Liver (tissue), 3 donors: ENCODE measurements at regions not wholly inside any gene's neighbourhood (a gene's known extent, or its start where the extent isn't known, plus 50 kb on each side); places are given as distances from the start of the nearest gene placed in this dataset.

Experiments used
- SP1 ChIP-seq: IDR thresholded peaks from 2 replicates; pipeline ENCODE4 v1.6.1; 2018; ENCODE audit warnings: antibody characterized with exemption, mild to moderate bottlenecking
- TF ChIP-seq, protein P1 (sequence below): fragments of 150-350 bp; IDR thresholded peaks from 2 replicates; pipeline ENCODE4 v1.5.1; 2017; ENCODE audit warnings: improper control_type of control experiment, low read depth, low read length; ENCODE audit not compliant: missing input control
- TF ChIP-seq, protein P2 (sequence below): IDR thresholded peaks from 2 replicates; pipeline ENCODE4 v1.6.1; 2016; ENCODE audit warnings: antibody characterized with exemption, mild to moderate bottlenecking
- donor health status: healthy.
- donor health status: healthy.

DNA sequence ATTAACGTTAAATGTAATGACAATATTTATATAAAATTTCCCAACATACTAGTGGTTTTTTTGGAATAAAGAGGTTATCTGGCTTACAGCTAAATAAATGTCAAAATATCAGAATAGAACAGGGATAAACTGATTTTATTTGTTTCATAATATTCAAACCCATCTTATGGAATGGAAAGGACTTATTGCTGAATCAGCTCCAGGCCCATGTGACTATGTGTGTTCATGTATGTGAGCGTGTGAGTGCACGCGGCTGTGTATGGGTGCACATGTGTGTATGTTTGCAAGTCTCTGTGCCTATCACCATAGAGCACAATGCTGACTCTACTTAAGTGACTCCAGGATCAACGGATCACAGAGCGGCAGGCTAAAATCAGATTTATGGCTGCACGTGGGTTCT lies 392.3 kb upstream of the GRM7 start:
- TF ChIP-seq, protein P1, sequence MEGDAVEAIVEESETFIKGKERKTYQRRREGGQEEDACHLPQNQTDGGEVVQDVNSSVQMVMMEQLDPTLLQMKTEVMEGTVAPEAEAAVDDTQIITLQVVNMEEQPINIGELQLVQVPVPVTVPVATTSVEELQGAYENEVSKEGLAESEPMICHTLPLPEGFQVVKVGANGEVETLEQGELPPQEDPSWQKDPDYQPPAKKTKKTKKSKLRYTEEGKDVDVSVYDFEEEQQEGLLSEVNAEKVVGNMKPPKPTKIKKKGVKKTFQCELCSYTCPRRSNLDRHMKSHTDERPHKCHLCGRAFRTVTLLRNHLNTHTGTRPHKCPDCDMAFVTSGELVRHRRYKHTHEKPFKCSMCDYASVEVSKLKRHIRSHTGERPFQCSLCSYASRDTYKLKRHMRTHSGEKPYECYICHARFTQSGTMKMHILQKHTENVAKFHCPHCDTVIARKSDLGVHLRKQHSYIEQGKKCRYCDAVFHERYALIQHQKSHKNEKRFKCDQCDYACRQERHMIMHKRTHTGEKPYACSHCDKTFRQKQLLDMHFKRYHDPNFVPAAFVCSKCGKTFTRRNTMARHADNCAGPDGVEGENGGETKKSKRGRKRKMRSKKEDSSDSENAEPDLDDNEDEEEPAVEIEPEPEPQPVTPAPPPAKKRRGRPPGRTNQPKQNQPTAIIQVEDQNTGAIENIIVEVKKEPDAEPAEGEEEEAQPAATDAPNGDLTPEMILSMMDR: no peak
- TF ChIP-seq SP1: no peak
- TF ChIP-seq, protein P2, sequence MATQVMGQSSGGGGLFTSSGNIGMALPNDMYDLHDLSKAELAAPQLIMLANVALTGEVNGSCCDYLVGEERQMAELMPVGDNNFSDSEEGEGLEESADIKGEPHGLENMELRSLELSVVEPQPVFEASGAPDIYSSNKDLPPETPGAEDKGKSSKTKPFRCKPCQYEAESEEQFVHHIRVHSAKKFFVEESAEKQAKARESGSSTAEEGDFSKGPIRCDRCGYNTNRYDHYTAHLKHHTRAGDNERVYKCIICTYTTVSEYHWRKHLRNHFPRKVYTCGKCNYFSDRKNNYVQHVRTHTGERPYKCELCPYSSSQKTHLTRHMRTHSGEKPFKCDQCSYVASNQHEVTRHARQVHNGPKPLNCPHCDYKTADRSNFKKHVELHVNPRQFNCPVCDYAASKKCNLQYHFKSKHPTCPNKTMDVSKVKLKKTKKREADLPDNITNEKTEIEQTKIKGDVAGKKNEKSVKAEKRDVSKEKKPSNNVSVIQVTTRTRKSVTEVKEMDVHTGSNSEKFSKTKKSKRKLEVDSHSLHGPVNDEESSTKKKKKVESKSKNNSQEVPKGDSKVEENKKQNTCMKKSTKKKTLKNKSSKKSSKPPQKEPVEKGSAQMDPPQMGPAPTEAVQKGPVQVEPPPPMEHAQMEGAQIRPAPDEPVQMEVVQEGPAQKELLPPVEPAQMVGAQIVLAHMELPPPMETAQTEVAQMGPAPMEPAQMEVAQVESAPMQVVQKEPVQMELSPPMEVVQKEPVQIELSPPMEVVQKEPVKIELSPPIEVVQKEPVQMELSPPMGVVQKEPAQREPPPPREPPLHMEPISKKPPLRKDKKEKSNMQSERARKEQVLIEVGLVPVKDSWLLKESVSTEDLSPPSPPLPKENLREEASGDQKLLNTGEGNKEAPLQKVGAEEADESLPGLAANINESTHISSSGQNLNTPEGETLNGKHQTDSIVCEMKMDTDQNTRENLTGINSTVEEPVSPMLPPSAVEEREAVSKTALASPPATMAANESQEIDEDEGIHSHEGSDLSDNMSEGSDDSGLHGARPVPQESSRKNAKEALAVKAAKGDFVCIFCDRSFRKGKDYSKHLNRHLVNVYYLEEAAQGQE: no peak
